ENCODE measurements at regions not wholly inside any gene's neighbourhood (a gene's known extent, or its start where the extent isn't known, plus 50 kb on each side); places are given as distances from the start of the nearest gene placed in this dataset.

- DNase-seq (ENCODE audit: low read depth, low spot score): no peak
Measured at GRCh38 chr7:84684836-84685480, 490.4 kb upstream of the SEMA3A start.

GRCh38 chr7:84682543-84682942 is 488.0 kb upstream of the SEMA3A start:
- no peak for DNase-seq (ENCODE audit: low read depth, low spot score)

- no peak for DNase-seq (ENCODE audit: low read depth, low spot score)
Measured at GRCh38 chr7:84678841-84679240, 484.3 kb upstream of the SEMA3A start.

GRCh38 chr7:84677117-84677732 is 482.6 kb upstream of the SEMA3A start:
- DNase-seq (ENCODE audit: low read depth, low spot score): no peak

- no peak for DNase-seq (ENCODE audit: low read depth, low spot score)
Measured at GRCh38 chr7:84675633-84676034, 481.0 kb upstream of the SEMA3A start.

GRCh38 chr7:84674236-84674913 is 479.8 kb upstream of the SEMA3A start:
- DNase-seq (ENCODE audit: low read depth, low spot score): peak; percentile 10

GRCh38 chr7:84669177-84669732 is 474.7 kb upstream of the SEMA3A start:
- no peak for DNase-seq (ENCODE audit: low read depth, low spot score)

GRCh38 chr7:84668116-84668515 is 473.5 kb upstream of the SEMA3A start:
- DNase-seq (ENCODE audit: low read depth, low spot score): no peak

- DNase-seq (ENCODE audit: low read depth, low spot score): no peak
Measured at GRCh38 chr7:84666651-84667050, 472.1 kb upstream of the SEMA3A start.

GRCh38 chr7:84665339-84665738 is 470.8 kb upstream of the SEMA3A start:
- no peak for DNase-seq (ENCODE audit: low read depth, low spot score)

- no peak for DNase-seq (ENCODE audit: low read depth, low spot score)
Measured at GRCh38 chr7:84664626-84665025, 470.0 kb upstream of the SEMA3A start.

GRCh38 chr7:84663224-84663623 is 468.6 kb upstream of the SEMA3A start:
- no peak for DNase-seq (ENCODE audit: low read depth, low spot score)

- no peak for DNase-seq (ENCODE audit: low read depth, low spot score)
Measured at GRCh38 chr7:84658286-84658685, 463.7 kb upstream of the SEMA3A start.

GRCh38 chr7:84654273-84654672 is 459.7 kb upstream of the SEMA3A start:
- DNase-seq (ENCODE audit: low read depth, low spot score): no peak

GRCh38 chr7:84651876-84652275 is 457.3 kb upstream of the SEMA3A start:
- no peak for DNase-seq (ENCODE audit: low read depth, low spot score)

- peak; percentile 69 for DNase-seq (ENCODE audit: low read depth, low spot score)
Measured at GRCh38 chr7:84647797-84648757, 453.5 kb upstream of the SEMA3A start.

GRCh38 chr7:84642611-84643010 is 448.0 kb upstream of the SEMA3A start:
- DNase-seq (ENCODE audit: low read depth, low spot score): no peak

- DNase-seq (ENCODE audit: low read depth, low spot score): no peak
Measured at GRCh38 chr7:84640637-84641036, 446.0 kb upstream of the SEMA3A start.

GRCh38 chr7:84638339-84638697 is 443.7 kb upstream of the SEMA3A start:
- no peak for DNase-seq (ENCODE audit: low read depth, low spot score)

GRCh38 chr7:84637568-84638338 is 443.2 kb upstream of the SEMA3A start:
- DNase-seq (ENCODE audit: low read depth, low spot score): peak; percentile 83

GRCh38 chr7:84631913-84632312 is 437.3 kb upstream of the SEMA3A start:
- DNase-seq (ENCODE audit: low read depth, low spot score): no peak

Measured in astrocyte of the hippocampus (primary cell).